Left ventricle myocardium inferior (tissue), 1 donor: ENCODE measurements at regions not wholly inside any gene's neighbourhood (a gene's known extent, or its start where the extent isn't known, plus 50 kb on each side); places are given as distances from the start of the nearest gene placed in this dataset.

Experiments
- DNase-seq: peaks from one replicate; pipeline ENCODE4 v3.0.0-alpha.2; 2020
- H3K27ac ChIP-seq: fragments of 200-600 bp; replicated peaks from 2 replicates; pipeline ENCODE4 v1.8.0; 2021
- H3K27me3 ChIP-seq: fragments of 200-600 bp; 2 replicates; pipeline ENCODE4 v1.8.0; 2021; ENCODE audit warnings: low read depth
- H3K36me3 ChIP-seq: fragments of 200-600 bp; 2 replicates; pipeline ENCODE4 v1.8.0; 2021
- H3K4me1 ChIP-seq: fragments of 200-600 bp; 2 replicates; pipeline ENCODE4 v1.8.0; 2021
- H3K4me3 ChIP-seq: fragments of 200-600 bp; 2 replicates; pipeline ENCODE4 v1.8.0; 2021; ENCODE audit warnings: mild to moderate bottlenecking, moderate library complexity
- H3K9me3 ChIP-seq: fragments of 200-600 bp; replicated peaks from 2 replicates; pipeline ENCODE4 v1.8.0; 2021
- CTCF ChIP-seq: fragments of 200-600 bp; IDR thresholded peaks from 2 replicates; pipeline ENCODE4 v1.8.0; 2021; ENCODE audit warnings: antibody characterized with exemption, mild to moderate bottlenecking, borderline replicate concordance
- intact Hi-C: fragments of 100-400 bp; cut with micrococcal nuclease; formaldehyde crosslinking; loops from one replicate; pipeline ENCODE4 v1.11.0; 2022
- donor health status: DM: no; HTN: yes; CAD: no; lungs with severe emphysema.

GRCh38 chr4:126798214-126798613, 834.5 kb upstream of the INTU start:
- Histone ChIP-seq H3K4me1 (no peaks in the 10 kb centered on the region), H3K36me3 (no peaks in the 10 kb centered on the region), H3K4me3 (no peak overlapping the region), H3K9me3 (no peaks in the 10 kb centered on the region), H3K27ac (no peak overlapping the region), H3K27me3 (no peaks in the 10 kb centered on the region)
- TF ChIP-seq CTCF = no peak
- intact Hi-C loops = no loop called here
- no peak for DNase-seq

- no peaks in the 10 kb centered on the region for H3K4me1 ChIP-seq
- H3K36me3 ChIP-seq = no peaks in the 10 kb centered on the region
- no peaks in the 10 kb centered on the region for H3K27me3 ChIP-seq
- TF ChIP-seq CTCF = no peak
- no peak overlapping the region for H3K27ac ChIP-seq
- DNase-seq = no peak
- no peak overlapping the region for H3K4me3 ChIP-seq
- intact Hi-C loops = no loop called here
- H3K9me3 ChIP-seq = no peaks in the 10 kb centered on the region
Measured at GRCh38 chr4:126799416-126799815, 833.3 kb upstream of the INTU start.

- no peak for TF ChIP-seq CTCF
- intact Hi-C loops = no loop called here
- no peaks in the 10 kb centered on the region for H3K9me3 ChIP-seq
- H3K27me3 ChIP-seq = no peaks in the 10 kb centered on the region
- DNase-seq = no peak
- no peaks in the 10 kb centered on the region for H3K36me3 ChIP-seq
- no peaks in the 10 kb centered on the region for H3K4me1 ChIP-seq
- H3K4me3 ChIP-seq = no peak overlapping the region
- H3K27ac ChIP-seq = no peak overlapping the region
Measured at GRCh38 chr4:126799971-126800574, 832.7 kb upstream of the INTU start.

GRCh38 chr4:126800575-126801141, 832.1 kb upstream of the INTU start:
- no peaks in the 10 kb centered on the region for H3K9me3 ChIP-seq
- H3K36me3 ChIP-seq = no peaks in the 10 kb centered on the region
- no peaks in the 10 kb centered on the region for H3K27me3 ChIP-seq
- no peak overlapping the region for H3K4me3 ChIP-seq
- intact Hi-C loops = no loop called here
- no peak overlapping the region for H3K27ac ChIP-seq
- TF ChIP-seq CTCF = no peak
- H3K4me1 ChIP-seq = no peaks in the 10 kb centered on the region
- DNase-seq = no peak

- H3K4me3 ChIP-seq = no peak overlapping the region
- intact Hi-C loops = no loop called here
- TF ChIP-seq CTCF = no peak
- DNase-seq = no peak
- H3K27ac ChIP-seq = no peak overlapping the region
- no peaks in the 10 kb centered on the region for H3K4me1 ChIP-seq
- H3K9me3 ChIP-seq = no peaks in the 10 kb centered on the region
- H3K27me3 ChIP-seq = no peaks in the 10 kb centered on the region
- no peaks in the 10 kb centered on the region for H3K36me3 ChIP-seq
Measured at GRCh38 chr4:126807132-126807531, 825.6 kb upstream of the INTU start.
